HG03139 (cell line): ENCODE measurements at regions not wholly inside any gene's neighbourhood (a gene's known extent, or its start where the extent isn't known, plus 50 kb on each side); places are given as distances from the start of the nearest gene placed in this dataset.

Experiments used
- ATAC-seq: cut with Tn5 transposase; IDR thresholded peaks from one replicate; pipeline ENCODE4 v1.9.1; 2021; ENCODE audit not compliant: unreplicated experiment

- no peak for ATAC-seq
Observed at GRCh38 chr13:103403148-103403740, 337.0 kb upstream of the SLC10A2 start.

DNA sequence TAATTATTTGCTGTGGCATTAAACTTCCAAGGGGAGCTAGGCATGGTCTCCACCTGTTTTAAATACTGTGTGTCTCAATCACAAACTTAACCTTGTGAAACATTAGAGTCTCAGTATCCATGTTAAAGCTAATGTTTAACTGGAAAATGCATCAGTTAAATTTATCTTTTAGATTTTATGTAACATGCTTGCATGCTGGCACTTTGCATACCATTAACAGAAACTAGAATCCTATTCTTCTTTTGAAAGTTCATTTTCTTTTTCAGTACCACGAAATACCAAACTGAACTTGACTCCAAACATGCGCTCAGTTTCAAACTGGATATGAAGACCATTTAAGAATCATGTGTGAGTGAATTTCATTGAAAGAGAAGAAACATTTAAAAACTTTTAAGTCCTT is 328.9 kb upstream of the SLC10A2 start:
- ATAC-seq = no peak

DNA sequence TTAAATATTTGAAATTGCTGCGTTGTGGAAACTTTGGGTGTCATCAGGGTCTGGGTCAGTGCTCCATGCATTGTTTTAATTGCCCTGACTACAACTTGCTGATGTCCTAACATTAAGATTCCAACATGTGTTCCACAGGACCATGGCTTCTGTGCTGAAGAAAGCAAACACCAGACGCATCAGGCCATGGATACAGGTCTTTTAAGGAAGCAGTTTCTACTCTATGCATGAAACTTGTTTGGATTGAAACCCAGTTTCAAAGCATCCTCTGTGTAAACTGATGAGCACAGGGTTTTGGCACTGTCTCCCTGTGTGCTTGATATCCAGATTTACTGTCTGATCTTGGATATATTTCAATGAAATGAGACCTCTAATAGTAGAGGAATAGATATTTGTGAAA is 328.4 kb upstream of the SLC10A2 start:
- no peak for ATAC-seq

DNA sequence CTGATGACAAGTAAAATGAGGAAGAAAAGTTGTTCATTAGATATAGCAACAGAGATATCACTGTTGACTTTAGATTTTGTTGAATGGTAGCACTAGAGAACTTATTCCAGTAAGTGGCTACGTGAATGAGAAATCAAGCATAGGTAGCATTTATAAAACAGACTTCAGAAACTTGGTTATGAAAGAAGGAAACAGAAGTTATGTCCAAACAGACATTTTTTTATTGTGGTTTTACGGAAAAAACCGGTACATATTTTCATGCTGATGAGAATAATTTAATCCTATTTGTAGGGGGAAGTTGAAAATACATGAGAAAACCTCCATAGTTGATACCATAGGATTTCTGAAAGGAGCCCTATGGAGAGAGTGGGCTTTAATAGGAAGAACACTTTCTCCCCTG is 325.7 kb upstream of the SLC10A2 start:
- no peak for ATAC-seq

GRCh38 chr13:103388839-103389238 is 322.6 kb upstream of the SLC10A2 start:
- no peak for ATAC-seq

- no peak for ATAC-seq
Observed at GRCh38 chr13:103386341-103386740, 320.1 kb upstream of the SLC10A2 start.

DNA sequence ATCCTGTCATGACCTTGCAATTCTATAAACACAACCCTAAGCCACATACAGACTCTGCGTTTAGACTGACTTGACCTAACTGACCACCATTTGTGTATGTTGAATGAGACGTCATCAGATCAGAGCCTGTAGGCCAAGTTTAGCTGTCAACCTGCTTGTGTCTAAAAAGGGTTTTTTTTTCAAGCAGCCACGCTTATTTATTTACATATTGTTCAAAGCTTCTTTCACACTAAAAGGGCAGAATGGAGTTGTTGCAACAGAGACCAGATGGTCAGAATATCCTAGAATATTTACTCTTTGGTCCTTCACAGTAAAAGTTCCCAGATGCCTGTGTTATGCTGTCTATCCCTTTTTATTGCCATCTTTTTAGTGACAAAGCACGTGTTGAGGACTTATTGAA is 307.7 kb upstream of the SLC10A2 start:
- no peak for ATAC-seq

DNA sequence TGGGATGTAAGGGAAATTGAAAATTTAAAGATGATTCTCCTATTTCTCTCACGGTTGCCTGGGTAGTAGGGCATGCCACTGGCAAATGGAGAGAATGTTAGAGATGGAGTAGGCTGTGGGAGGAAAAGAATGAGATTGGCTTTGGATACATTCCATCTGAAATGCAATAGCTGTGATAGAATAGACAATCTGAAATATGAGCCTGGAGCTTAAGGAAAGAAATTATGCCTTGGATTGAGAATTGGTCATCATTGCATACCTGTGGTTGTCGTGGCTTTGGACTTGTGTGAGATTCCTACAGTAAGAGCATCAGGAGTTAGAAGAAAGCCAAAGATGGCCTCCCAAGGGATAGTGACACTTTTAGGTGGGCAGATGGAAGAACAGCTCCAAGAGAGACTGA is 305.1 kb upstream of the SLC10A2 start:
- ATAC-seq = no peak

DNA sequence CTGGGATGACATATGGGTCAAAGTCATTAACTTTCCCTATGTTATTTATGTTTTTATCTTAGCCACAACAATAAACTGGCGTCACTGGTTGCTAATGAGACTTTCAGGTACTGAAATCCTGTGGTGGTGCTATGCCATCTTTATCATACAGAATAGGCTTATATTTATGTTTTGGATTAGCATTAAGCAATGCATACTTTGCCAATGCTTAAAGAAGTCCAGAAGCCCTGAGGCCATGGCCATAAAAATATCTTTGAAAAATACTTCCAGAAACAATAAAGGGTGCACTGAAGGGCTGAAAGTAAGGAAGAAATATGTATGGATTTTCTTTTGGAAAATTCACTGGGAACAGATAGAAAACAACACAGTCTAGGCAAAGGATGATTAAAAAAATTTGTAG is 304.6 kb upstream of the SLC10A2 start:
- ATAC-seq = no peak

GRCh38 chr13:103358255-103358932 is 292.2 kb upstream of the SLC10A2 start:
- no peak for ATAC-seq

DNA sequence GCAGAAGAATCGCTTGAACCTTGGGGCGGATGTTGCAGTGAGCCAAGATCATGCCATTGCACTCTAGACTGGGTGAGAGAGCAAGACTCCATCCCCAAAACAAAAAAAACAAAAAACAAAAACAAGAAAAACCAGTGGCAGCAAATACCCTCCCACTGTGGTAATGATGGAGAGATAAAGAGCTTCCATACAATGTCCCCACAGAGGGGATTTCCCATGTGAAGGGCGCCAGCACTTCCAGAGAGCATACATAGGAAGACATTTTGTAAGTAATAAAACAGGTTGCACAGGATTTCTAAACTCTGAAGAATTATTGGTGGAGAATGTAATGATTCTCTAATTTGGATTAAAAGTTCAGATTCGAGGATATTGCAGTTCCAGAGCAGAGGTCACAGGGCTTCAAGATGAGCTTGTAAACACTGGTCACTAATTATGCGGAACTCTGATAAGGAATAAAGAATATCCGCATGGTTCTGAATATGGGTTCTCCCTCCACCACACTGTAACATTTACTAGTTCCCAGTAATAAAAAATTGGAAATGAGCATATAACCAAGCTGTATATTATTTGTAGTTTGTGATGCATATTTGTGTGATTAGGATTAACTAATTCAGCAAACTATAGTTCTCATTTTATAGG is 290.1 kb upstream of the SLC10A2 start:
- ATAC-seq = no peak

GRCh38 chr13:103354171-103354570 is 288.0 kb upstream of the SLC10A2 start:
- no peak for ATAC-seq

DNA sequence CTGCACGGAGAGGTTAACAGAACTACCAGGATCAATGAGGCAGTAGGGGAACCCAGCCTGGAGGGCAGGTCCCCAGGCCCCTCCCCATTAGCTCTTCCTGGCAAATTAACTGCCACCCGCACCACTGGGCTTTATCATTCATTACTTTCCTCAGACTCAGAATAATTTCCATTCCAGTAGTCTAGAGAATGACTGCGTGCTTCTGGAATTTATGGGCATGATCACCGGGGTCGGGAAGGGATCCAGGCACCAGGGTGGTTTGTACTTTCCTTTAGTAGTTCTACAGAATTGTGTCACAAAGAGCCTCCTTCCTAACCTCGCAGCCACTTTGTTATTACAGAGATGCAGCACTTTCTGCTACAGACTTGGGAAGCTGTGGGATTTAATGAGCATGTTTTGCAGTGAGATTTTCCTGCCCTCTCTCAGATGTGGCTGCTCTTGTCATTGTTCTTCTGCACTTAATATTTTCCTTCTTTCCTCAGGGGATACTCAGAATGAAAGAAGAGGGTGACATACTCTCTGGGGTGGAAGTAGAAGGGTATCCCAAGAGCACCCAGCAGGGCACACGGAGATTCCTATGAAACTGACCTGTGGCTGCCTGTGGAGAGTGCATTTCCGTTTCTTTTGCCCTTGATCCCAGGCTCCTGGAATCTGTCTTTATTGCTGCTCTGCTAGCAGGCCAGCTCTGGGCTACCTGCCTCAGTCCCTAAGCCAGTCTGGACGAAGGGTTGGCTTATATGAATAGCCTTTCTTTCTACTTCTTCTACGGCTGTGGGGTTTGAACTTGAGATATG is 285.0 kb upstream of the SLC10A2 start:
- ATAC-seq = no peak

DNA sequence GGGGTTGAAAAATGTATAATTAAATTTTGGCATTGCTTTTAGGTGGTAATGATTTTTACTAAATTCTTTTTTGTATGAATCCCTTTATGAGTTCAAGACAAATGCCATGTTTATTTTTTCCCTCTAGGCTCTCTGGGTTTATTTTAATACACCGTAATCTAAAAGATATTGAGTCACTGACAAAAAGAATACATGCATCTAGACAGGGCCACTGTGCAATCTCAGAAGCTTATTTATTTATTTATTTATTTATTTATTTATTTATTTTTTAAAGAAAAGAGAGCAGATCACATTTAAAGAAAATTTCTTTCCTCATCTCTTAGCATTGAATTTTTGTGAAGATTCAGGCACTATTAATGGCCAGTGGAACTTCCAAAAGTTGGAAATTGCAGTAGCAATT is 283.9 kb upstream of the SLC10A2 start:
- ATAC-seq = no peak

DNA sequence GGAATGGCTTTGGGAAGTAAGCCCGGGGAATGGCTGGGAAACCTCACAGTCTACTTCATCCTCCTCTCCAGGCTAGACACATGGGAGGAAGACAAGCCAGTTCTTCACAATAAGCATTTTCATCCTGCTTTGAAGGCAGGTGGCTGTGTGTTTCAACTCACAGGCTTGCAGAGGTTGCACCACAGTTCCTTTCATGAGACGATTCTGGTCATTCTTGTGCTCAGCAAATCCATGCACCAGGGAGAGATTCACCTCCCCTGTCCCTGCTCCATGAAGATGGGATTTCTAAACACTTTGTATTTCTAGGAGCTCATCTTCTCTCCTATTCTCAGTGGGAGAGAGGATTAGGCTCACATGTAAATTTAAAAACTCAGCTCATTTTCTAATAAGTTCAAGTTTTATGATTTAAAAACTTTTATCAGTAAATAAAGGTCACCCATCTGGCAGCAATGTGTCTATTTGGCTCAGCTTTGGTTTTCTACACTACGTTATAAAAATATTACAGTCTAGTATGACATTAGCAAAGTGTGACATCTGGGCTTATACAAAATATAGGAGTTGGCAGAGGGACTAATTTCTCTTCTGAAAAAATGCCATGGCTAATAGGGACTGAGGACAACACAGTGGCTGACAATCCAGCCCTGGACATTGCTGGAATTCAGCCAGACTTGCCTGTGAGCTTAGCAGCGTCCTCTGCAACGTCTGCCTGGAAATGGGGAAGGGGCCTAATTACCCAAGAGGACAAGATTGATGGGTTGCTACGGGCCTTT is 283.2 kb upstream of the SLC10A2 start:
- no peak for ATAC-seq

GRCh38 chr13:103335241-103335640 is 269.0 kb upstream of the SLC10A2 start:
- ATAC-seq = no peak

- ATAC-seq = no peak
Observed at GRCh38 chr13:103331924-103332323, 265.7 kb upstream of the SLC10A2 start.

- ATAC-seq = no peak
Observed at GRCh38 chr13:103328899-103329298, 262.7 kb upstream of the SLC10A2 start.

GRCh38 chr13:103326326-103326725 is 260.1 kb upstream of the SLC10A2 start:
- ATAC-seq = no peak

GRCh38 chr13:103325672-103326071 is 259.5 kb upstream of the SLC10A2 start:
- no peak for ATAC-seq

DNA sequence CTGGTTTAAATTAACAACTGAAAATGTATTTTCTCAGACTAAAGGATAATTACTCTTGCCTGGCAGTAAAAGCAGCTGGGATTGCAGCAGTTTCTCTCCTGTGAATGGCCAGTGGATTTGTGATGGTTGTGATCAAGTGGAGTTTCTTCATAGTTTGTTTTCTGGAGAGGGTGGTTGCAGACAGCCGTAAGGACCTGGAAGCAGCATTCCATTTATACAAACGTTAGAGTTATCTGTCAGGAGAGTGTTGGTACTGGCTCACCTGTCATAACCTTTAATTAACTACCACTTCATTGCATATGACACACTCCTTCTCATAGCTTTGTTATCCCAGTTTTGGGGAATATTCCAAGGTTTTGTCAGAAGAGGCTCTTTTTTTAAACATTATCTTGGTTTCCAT is 258.4 kb upstream of the SLC10A2 start:
- no peak for ATAC-seq
